ENCODE measurements at regions not wholly inside any gene's neighbourhood (a gene's known extent, or its start where the extent isn't known, plus 50 kb on each side); places are given as distances from the start of the nearest gene placed in this dataset.
"Not testable (repeated sequence)": the region's sequence is repeated elsewhere in the genome, so short reads cannot be mapped to it uniquely, and the experiment has no call there.

DNA sequence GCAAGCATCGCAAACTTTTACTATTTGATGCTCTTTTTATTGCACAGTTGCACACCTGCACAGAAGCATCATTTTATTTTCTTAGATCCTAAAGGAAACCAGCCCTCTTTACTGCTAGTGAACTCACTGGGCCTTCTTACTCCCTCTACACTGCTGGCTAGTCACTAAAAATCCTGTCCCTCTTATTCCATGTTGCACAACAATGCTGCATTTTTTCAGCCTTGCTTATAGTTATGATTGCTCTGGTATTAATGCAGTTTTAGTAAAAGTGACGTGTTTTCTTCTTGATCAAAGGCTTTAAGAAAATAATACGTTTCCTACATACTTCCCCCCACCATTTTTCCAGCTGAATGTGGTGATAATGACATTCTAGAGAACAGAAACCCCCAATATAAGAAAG lies 132.9 kb upstream of the FAM3C start:
- DNase-seq (ENCODE audit: low read depth in 2 of 3, low spot score in 1 of 3): no peak

DNA sequence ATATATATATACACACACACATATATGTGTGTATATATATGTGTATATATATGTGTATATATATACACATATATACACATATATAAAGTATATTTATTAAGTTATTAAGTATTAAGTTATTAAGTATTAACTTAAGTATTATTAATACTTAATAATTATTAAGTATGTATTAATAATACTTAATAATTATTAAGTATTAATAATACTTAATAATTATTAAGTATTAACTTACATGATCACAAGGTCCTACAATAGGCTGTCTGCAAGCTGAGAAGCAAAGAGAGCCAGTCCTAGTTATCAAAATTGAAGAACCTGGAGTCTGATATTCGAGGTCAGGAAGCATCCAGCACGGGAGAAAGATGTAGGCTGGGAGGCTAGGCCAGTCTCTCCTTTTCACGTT lies 130.1 kb upstream of the FAM3C start:
- DNase-seq (ENCODE audit: low read depth in 2 of 3, low spot score in 1 of 3): not testable (repeated sequence)

DNA sequence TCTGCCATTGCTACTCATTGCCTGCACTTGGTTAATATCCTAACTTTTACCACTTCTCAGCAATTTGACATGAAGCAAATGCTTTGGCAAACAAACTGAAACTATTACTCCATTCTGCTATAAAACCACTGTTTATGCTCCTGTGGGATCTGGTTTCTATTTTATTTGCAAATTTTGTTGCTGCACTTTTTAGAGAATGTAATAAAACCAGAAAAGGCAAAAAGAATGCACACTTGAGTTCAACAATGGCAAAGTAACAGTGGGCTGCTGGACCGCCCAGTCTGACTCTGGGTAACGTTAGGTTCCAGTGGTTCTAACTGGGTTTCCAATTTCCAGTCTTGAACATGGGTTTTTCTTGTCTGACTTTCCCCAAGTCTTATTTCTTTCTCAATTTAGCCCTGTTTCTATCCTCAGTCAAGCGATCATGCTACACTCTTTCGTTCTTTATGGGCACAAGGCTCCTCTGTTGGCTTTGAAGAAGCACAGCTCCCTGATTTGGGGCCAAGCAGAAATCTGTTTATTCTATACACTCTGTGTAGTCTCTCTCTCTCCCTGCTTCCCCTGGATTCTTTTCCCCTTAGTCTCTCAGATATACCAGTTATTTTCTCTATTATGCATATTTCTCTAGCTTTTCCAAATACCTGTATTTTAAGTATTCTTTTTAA lies 129.2 kb upstream of the FAM3C start:
- no peak for DNase-seq (ENCODE audit: low read depth in 2 of 3, low spot score in 1 of 3)

DNA sequence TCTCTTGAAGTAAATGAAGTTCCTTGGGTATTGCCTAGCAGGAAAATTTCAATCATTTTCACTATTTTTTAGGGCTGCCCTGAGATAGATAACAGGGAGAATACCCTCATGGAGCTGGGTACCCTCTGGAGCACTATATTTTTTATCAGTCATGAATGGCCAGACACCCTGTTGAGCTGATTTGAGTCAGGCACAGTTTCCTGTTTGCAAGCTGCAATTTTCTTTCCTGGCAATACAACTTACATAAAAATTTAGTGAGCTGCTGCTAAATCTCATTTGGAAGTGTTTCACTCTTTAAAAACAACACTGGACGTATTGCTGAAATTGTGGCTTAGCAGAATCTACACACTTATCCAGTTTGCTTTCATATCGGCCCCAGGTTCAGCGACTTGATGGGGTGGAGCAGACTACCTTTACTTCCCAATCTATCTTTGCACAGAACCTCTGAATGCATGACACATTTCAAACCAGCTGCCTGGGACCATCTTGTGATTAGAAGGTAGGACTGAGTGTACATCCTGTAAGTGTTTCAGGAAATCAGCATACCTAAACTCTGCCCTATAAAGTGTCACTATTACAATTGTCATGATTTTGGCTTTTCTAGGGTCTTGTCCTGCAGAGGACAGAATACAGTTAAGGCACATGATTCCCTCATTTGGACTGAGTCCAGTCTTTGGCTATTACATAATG lies 125.7 kb upstream of the FAM3C start:
- DNase-seq (ENCODE audit: low read depth in 2 of 3, low spot score in 1 of 3): no peak

DNA sequence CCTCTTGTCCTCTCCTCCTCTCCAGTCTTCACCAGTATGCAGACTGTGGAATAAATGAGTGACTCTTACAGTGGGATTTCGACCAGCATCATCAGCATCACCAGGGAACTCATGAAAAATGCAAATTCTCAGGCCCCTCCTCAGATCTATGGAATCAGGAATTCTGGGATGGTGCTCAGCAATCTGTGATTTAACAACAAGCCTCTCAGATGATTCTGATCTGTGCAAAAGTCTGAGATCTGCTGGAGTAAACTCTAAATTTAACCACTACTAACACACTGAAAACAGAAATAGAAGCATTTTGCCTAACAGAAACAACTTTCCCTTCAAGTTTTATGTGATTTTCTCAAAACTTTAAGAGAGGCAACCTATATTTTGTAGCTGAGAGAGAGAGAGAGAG lies 124.8 kb upstream of the FAM3C start:
- no peak for DNase-seq (ENCODE audit: low read depth in 2 of 3, low spot score in 1 of 3)

DNA sequence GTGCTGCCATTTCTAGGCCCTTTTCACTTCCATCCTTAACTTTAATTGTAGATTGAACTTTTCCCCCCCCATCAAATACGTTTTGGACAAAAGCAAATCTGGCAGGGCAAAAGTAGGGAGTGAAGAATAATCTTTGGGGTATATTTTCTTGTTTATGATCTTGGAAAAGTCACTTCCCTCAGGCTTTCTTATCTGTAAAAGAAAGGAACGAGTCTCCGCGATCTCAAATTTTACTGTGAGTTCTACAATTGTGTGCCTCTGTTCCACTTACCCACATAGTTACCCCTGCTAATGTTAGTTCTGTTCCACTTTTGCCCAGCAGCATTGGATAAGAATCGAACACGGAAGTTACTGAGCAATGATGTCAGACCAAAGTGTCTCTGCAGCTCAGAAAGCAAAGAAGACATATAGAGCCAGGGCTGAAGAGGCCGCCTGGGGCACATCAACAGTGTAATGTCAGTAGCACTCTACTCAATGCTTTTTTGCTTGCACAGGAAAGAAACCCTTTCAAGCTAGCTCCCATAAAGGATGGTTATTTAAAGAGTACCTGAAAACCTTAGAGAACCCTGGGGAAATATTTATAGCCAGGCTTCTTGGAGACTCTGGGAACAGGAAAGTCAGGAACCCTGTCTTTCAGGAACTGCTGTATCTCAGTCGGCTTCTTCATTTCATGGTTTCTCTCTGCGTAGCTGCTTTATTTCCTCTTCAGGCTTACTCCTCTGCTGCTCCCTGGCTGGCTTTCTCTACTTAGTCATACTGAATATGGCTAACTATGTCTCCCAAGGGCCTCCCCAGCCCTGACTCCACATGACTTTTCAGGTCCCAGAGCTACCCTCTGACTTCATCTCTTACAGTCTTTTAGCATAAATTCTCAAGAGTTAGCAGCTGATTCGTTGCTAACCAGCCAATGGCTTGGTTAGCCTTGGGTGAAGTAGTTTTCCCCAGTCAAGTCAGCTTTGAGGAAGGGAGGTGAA lies 123.7 kb upstream of the FAM3C start:
- DNase-seq (ENCODE audit: low read depth in 2 of 3, low spot score in 1 of 3): no peak

DNA sequence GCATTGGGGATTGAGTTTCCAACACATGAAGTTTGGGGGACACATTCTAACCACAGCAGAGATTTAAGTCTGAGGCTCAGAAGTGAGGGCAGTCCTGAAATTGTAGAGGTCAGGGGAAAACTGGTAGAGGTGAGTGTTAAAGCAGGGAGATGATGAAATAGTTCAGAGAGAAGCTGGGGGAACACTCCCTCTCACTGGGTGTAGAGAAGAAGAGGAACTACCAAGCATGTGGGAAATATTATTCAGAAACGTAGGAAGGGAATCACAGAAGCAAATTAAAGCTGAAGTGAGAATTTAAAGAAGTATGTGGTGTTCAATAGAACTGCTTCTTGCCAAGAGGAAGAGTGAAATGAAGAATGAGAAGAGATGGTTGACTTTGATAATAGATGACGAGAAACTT lies 121.5 kb upstream of the FAM3C start:
- DNase-seq (ENCODE audit: low read depth in 2 of 3, low spot score in 1 of 3): no peak

DNA sequence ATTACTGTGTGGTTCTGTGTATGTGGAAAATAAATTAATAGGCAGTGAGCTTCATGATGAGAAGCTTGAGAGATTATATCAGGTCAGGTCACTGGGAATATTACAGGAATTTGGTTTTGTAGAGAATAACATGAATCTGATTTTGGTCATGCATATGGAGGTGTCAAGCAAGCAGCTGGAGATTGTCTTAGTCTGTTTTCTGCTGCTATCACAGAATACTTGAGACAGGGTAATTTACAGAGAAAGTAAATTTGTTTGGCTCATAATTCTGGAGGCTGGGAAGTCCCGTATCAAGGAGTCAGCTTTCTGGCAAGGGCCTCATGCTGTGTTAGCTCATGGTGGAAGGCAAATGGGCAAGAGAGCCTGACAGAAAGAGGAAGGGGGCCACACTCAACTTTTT lies 120.7 kb upstream of the FAM3C start:
- no peak for DNase-seq (ENCODE audit: low read depth in 2 of 3, low spot score in 1 of 3)

DNA sequence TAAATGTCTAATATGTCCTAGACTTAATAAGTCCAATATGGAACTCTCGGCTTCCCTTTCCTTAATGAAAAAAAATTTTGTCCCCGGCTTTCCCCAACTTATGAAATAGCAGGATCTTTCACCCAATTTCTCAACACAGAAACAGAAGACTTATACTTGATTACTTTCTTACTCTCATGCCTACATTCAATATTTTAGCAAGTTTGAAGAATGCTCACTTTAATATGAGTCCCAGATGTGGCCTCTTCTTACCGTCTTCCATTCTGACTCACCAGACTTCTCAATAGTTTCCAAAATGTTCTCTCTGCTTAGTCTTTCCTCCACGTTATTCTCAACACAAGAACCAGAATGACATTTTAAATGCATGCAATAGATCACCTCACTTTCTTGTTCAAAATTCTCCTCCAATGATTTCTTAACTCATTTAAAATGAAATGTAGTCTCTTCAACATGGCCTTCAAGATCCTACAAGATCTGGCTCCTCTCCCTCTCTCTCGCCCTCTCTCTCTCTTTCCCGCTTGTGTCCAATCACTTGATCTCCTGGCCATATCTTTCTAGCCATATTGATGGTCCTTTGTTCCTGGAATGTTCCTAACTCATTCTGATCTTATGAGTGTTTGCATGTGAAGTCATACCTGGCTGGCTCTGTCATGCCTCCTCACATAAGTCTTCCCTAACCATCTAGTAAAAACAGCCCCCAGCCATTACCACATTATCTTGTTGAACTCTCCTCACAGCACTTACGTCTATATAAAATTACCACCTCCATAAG lies 119.7 kb upstream of the FAM3C start:
- DNase-seq (ENCODE audit: low read depth in 2 of 3, low spot score in 1 of 3): no peak

DNA sequence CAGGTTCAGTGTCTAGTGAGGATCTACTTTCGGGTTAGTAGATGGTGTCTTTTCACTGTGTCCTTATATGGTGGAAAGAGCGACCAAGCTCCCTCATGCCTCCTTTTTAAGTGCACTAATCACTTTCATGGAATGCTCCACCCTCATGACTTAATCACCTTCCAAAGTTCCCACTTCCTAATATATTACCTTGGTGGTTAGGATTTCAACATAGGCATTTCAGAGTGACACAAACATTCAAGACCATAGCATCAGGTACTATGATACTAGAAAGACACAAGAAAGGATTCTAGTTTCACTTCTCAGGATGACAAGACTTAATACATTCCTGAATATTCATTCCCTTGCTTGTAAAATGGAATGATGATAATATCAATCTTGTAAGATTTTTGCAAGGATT lies 119.1 kb upstream of the FAM3C start:
- DNase-seq (ENCODE audit: low read depth in 2 of 3, low spot score in 1 of 3): no peak

DNA sequence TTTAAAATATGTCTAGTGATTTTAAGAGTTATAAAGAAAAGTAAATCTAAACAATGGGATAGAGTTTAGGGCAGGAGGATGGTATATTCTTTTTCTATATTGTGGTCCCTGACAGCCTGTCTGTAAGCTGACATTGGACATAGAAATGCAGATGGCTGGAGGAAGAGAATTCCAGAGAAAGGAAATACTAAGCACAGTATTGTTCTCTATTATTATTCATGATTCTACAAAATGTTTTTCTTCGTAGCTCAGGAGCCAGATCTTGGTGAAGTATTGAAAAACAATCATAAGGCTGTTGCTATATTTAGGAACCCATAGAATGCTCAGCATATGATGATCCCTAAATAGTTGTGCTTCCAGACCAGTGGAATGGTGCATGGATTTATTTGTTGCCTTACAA lies 117.0 kb upstream of the FAM3C start:
- DNase-seq (ENCODE audit: low read depth in 2 of 3, low spot score in 1 of 3): no peak

DNA sequence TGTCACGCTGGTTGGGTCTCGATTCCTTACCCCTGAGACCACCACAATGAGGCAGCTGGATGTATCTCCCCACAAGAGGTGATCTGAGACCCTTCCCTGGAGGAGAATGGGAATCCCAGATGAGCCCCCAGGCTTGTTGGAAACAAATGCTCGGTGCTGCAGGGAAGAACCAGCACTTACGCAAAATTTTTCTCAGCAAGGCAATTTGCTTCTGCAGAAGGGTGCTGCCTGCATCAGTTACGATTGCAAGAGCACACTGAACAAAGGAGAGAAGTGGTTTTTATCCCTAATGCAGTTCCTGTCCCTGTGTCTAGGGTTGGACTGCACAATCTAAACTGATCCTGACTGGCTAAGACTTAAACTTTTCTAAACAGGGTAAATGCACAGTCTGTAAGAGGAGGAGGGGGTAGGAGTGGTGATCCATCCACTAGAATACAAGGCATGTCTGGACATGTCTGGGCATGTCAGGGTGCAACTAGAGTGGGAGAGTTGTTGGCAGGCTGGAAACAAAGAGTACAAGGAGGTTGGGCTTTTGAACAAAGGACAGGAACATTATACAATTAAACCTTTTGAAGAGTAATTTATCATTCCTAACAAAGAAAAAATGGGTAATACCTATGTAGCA lies 114.9 kb upstream of the FAM3C start:
- DNase-seq (ENCODE audit: low read depth in 2 of 3, low spot score in 1 of 3): no peak

DNA sequence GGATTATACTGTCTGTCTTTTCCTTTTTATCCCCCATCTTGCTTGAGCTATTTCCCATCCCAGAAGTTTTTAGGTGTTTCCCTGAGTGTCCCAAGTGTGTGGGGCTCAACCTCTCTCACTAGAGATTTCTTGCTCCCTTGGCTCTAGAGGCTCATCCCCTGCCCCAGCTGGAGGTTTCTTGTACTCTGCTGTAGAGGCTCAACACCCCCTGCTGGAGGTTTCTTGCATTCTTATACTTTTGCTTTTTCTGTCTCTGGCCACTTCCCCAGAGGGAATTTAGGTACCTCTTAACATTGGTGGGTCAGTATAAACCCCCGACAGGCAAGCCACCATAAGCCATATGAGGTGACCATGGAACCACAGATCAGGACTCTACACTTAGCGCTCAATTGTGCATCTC lies 114.2 kb upstream of the FAM3C start:
- DNase-seq (ENCODE audit: low read depth in 2 of 3, low spot score in 1 of 3): no peak

DNA sequence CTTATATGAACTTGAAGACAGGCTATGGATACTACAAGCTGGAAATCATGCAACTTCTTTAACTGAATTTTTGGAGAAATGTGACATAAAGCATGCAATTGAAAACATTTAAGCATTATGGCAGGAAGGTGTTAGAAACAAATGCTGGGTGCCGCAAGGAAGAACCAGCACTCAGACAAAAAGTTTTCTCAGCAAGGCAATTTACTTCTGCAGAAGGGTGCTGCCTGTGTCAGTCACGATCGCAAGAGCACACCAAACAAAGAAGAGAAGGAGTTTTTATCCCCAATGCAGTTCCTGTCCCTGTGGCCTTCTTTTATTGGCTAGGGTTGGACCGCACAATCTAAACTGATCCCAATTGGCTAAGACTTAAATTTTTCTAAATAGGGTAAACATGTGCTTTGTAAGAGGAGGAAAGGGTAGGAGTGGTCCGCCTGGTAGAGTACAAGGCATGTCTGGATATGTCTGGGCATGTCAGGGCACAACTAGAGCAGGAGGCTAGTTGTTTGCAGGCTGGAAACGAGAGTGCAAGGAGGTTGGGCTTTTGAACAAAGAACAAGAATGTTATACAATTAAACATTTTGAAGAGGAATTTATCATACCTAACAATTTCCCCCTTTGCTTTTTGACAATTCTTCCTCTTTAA lies 109.6 kb upstream of the FAM3C start:
- DNase-seq (ENCODE audit: low read depth in 2 of 3, low spot score in 1 of 3): no peak

DNA sequence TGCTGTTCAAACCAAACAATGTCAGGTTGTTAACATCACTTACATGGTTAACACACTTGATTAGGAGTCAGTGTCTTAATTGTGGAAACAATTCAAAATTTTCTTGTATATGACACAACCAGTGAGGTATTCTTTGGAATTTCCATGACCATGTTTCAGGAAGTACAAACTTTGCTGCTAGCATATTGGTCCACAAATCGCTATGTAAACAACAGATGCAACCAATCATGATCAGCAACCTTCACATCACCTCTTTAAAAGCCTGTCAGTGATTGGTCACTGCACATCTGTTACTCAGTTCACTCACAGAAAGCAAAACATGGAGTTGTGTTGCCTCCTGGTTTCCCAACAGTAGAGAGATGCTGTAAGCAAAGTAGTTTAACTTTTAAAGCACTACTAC lies 108.9 kb upstream of the FAM3C start:
- DNase-seq (ENCODE audit: low read depth in 2 of 3, low spot score in 1 of 3): no peak

DNA sequence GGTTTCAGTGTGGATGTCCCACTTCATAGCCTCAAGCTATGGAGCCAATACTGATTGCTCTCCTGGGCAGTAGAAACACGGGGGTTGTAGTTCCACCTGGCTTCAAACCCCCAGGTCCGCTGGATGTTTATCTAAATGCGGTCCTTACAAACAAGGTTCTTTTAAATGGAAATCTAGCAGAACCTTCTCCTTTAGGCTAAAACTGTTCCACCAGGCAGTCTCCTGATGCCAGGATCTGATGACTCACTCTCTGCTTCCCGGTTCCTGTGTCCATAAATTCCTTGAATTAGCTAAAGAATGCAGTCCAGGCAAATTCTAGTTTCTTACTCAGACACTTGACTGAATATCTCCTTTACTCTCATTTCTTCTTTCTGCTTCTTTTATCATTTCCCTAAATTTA lies 108.4 kb upstream of the FAM3C start:
- no peak for DNase-seq (ENCODE audit: low read depth in 2 of 3, low spot score in 1 of 3)

DNA sequence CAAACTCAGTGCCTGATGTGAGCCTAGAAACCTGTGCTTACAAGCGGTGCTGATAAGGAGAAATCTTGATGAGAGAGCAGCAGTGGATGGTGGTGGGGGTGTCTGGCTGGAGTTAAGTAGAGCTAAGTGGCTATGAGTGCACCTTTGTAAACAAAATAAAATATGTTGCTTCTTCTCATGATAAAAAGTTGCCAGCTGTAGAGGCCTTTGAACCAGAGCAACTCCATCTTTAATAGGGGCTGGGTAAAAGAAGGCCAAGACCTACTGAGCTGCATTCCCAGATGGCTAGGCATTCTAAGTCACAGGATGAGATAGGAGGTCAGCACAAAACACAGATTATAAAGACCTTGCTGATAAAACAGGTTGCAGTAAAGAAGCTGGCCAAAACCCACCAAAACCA lies 107.6 kb upstream of the FAM3C start:
- no peak for DNase-seq (ENCODE audit: low read depth in 2 of 3, low spot score in 1 of 3)

DNA sequence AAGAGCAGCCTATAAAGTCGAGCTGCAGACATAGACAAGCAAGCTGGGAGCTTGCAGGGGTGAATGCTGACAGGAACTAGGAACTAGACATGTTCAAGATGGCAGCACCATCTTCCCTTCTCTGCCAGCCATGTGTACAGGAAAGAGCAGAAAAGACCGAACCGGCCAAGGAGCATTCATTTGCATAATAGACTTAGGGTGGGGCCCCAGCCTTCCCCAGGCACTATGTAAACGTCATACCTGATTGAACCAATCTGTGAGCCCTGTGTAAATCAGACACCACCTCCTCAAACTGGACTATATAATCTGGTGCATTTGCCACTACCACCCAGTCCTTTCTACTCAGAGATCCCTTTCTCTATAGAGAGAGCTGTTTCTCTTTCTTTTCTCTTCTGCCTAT lies 106.9 kb upstream of the FAM3C start:
- DNase-seq (ENCODE audit: low read depth in 2 of 3, low spot score in 1 of 3): no peak

DNA sequence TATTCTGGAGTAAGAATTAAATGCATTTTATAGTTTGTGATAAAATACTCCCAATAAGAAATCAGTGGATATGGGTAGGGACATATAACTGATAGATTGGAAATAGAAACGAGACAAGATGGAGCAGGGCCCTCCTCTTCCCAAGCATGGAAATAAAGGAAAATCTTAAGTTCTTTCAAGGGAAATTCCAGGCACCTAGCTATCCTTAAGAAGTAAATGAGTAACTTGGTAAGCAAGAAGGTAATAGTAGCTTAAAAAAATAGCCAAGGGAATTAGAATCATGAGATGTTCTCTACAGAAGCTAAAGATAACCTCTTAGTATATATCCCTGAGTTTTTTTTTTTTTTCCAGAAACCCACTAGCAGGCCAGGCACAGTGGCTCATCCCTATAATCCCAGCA lies 105.5 kb upstream of the FAM3C start:
- no peak for DNase-seq (ENCODE audit: low read depth in 2 of 3, low spot score in 1 of 3)

DNA sequence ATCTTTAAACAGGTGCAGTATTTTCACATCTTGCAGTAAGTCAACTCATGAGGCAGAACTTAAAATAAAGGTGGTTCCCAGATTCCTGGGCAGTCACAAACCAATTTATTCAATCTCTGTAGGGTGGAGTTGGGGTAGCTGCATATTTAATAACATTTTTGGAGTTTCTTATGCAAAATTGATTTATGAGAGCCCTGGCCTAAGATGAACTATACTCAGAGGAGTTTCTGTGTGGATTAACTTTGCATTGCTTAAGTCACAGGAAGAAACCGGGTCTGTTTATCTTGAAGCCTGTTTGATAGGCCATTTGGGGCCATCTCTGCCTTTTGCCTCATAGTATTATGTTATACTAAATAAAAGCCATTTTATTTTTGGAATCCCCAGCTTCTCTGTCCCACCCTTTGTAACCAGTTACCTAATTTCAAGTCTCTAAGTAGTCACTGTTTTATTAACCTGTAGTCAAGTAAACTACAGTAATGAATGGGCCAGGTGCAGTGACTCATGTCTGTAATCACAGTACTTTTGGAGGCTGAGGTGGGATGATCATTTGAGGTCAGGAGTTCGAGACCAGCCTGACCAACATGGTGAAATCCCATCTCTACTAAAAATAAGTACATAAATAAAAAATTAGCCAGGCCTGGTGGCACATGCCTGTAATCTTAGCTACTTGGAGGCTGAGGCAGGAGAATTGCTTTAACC lies 104.4 kb upstream of the FAM3C start:
- no peak for DNase-seq (ENCODE audit: low read depth in 2 of 3, low spot score in 1 of 3)

All from stimulated activated CD4-positive, alpha-beta T cell treated with anti-CD3 and anti-CD28 coated beads, Interleukin-12 subunit alpha, Interleukin-12 subunit beta, amount 100 ng/mL, for 48 hours (primary cell).